Colonic mucosa (tissue), 4 donors: ENCODE measurements at regions not wholly inside any gene's neighbourhood (a gene's known extent, or its start where the extent isn't known, plus 50 kb on each side); places are given as distances from the start of the nearest gene placed in this dataset.

Source experiments
- DNase-seq: peaks from one replicate; pipeline ENCODE4 v3.0.0-alpha.2; 2020
- H3K27ac ChIP-seq: fragments of 200-600 bp; one replicate; pipeline ENCODE4 v1.8.0; 2021
- H3K27me3 ChIP-seq: fragments of 200-600 bp; one replicate; pipeline ENCODE4 v1.8.0; 2021
- H3K36me3 ChIP-seq: fragments of 200-600 bp; one replicate; pipeline ENCODE4 v1.8.0; 2021
- H3K4me1 ChIP-seq: fragments of 200-600 bp; one replicate; pipeline ENCODE4 v1.8.0; 2021; ENCODE audit warnings: mild to moderate bottlenecking
- H3K4me3 ChIP-seq: fragments of 200-600 bp; one replicate; pipeline ENCODE4 v1.8.0; 2021
- H3K9ac ChIP-seq, 2 donors: one replicate each; pipeline ENCODE4 v1.7.0; 2013; ENCODE audit warnings: control low read depth in 2 of 2, low read depth in 2 of 2, low read length in 2 of 2
- H3K9me3 ChIP-seq: fragments of 200-600 bp; one replicate; pipeline ENCODE4 v1.8.0; 2021
- CTCF ChIP-seq: fragments of 200-600 bp; IDR thresholded peaks from one replicate; pipeline ENCODE4 v1.8.0; 2022; ENCODE audit warnings: antibody characterized with exemption, mild to moderate bottlenecking
- intact Hi-C: fragments of 100-400 bp; cut with DNase I; formaldehyde crosslinking; loops from one replicate; pipeline ENCODE4 v1.14.1; 2022
- donor health status: healthy.
- donor health status: DM: no; HTN: no; CAD: no.
- donor health status: DM: no; HTN: no; CAD: no.

DNA sequence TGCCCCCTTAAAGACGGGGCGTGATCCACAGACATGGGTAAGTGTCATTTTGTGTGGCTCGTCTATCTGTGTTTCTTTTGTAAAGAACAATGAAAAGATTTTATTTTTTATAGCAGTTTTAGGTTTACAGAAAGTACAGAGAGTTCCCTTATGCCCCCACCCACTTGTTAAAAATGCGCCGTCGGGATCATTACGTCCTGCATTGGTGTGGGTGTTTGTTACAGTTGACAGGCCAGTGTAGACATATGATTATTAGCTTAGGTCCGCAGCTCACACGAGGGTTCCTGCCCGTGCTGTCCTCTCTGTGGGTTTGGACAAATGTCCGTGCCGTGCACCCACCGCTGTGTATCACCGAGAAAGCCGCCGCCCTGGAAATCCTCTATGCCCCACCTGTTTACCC lies 50.5 kb downstream of the RGS12 start:
- Histone ChIP-seq H3K36me3 (no peaks in the 10 kb centered on the region), H3K4me1 (no peaks in the 10 kb centered on the region), H3K9ac (no peak overlapping the region), H3K27ac (no peak overlapping the region), H3K9me3 (no peaks in the 10 kb centered on the region), H3K4me3 (no peak overlapping the region), H3K27me3 (no peaks in the 10 kb centered on the region)
- DNase-seq, result no peak
- no peak for TF ChIP-seq CTCF
- intact Hi-C loops, result no loop called here

GRCh38 chr4:3344104-3344503 lies 51.3 kb downstream of the RGS12 start:
- intact Hi-C loops, result no loop called here
- no peak overlapping the region for H3K27ac ChIP-seq
- no peak overlapping the region for H3K4me3 ChIP-seq
- DNase-seq, result no peak
- no peak overlapping the region for H3K9ac ChIP-seq
- no peak for TF ChIP-seq CTCF
- H3K36me3 ChIP-seq, result no peaks in the 10 kb centered on the region
- H3K27me3 ChIP-seq, result no peaks in the 10 kb centered on the region
- no peaks in the 10 kb centered on the region for H3K4me1 ChIP-seq
- H3K9me3 ChIP-seq, result no peaks in the 10 kb centered on the region

DNA sequence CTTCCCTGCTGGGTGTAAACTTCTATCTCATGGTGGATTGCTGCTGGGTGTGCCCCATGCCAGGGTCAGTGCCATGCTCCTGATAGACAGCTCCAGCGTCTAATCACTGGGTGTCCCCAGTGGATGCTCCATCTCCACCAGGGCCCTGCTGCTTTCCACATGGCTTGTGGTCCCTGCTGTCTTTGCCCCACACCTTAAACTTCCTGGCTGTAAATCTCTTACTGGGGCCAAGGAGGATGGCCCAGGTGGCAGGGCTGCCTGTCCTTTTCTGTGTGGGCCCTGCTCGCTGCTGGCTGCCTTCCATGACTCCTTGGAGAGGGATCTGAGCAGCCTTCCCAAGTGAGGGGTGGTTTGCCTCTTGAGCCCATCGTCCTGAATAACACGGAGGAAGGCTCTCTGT lies 51.8 kb downstream of the RGS12 start:
- H3K9ac ChIP-seq, result no peak overlapping the region
- TF ChIP-seq CTCF, result no peak
- H3K36me3 ChIP-seq, result no peaks in the 10 kb centered on the region
- no peak for DNase-seq
- H3K9me3 ChIP-seq, result no peaks in the 10 kb centered on the region
- no peaks in the 10 kb centered on the region for H3K27me3 ChIP-seq
- intact Hi-C loops, result no loop called here
- no peak overlapping the region for H3K27ac ChIP-seq
- H3K4me1 ChIP-seq, result no peaks in the 10 kb centered on the region
- no peak overlapping the region for H3K4me3 ChIP-seq

DNA sequence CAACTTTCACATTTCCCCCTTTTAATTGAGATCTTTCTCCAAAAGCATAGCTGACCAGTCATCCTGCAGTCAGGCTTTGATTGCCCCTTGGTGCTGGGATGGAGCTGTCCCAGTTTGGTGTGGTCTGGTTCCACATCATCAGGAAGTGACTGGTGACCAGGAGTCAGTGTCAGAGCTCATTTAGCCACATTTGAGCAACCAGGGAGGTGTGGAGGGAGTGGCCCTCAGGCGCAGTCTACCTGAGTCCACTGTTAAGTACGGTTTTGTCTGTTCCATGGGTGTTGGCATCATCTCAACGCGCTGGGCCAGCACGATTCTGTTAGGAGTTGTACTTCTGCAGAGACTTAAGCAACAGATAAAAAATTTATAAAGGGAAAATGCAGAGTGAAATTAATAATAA lies 52.6 kb downstream of the RGS12 start:
- TF ChIP-seq CTCF, result no peak

GRCh38 chr4:3346146-3346545 lies 53.3 kb downstream of the RGS12 start:
- peak; percentile 66 for DNase-seq
- Histone ChIP-seq H3K4me3 (no peak overlapping the region), H3K36me3 (no peaks in the 10 kb centered on the region), H3K9ac (no peak overlapping the region), H3K27ac (no peak overlapping the region), H3K4me1 (no peaks in the 10 kb centered on the region), H3K9me3 (no peaks in the 10 kb centered on the region), H3K27me3 (no peaks in the 10 kb centered on the region)
- intact Hi-C loops, result loop anchor here (5.0 kb wide), 1 partner anchor 96 kb away; the partner anchor contains the start of gene HGFAC
- TF ChIP-seq CTCF, result peak; percentile 83

More for the DNA sequence above, 52.6 kb downstream of the RGS12 start:
- Histone ChIP-seq H3K9ac (no peak overlapping the region), H3K27me3 (no peaks in the 10 kb centered on the region), H3K36me3 (no peaks in the 10 kb centered on the region), H3K9me3 (no peaks in the 10 kb centered on the region), H3K4me3 (no peak overlapping the region), H3K4me1 (no peaks in the 10 kb centered on the region), H3K27ac (no peak overlapping the region)
- intact Hi-C loops, result loop anchor here (5.0 kb wide), 1 partner anchor 97 kb away; the partner anchor contains the start of gene HGFAC
- DNase-seq, result no peak
